Fibroblast of villous mesenchyme (primary cell): ENCODE measurements at regions not wholly inside any gene's neighbourhood (a gene's known extent, or its start where the extent isn't known, plus 50 kb on each side); places are given as distances from the start of the nearest gene placed in this dataset.

ENCODE experiments used
- DNase-seq: peaks from one replicate; pipeline ENCODE4 v3.0.0-alpha.2; 2010; ENCODE audit warnings: low read depth
- H3K4me3 ChIP-seq: 2 replicates; pipeline ENCODE4 v1.5.1; 2011; ENCODE audit warnings: low read depth, mild to moderate bottlenecking, low read length
- TF ChIP-seq, protein P1 (sequence below): IDR thresholded peaks from 2 replicates; pipeline ENCODE4 v1.5.1; 2012; ENCODE audit warnings: low read depth, mild to moderate bottlenecking, low read length; ENCODE audit not compliant: insufficient read depth

- H3K4me3 ChIP-seq = no peak overlapping the region
- no peak for DNase-seq
- TF ChIP-seq, protein P1, sequence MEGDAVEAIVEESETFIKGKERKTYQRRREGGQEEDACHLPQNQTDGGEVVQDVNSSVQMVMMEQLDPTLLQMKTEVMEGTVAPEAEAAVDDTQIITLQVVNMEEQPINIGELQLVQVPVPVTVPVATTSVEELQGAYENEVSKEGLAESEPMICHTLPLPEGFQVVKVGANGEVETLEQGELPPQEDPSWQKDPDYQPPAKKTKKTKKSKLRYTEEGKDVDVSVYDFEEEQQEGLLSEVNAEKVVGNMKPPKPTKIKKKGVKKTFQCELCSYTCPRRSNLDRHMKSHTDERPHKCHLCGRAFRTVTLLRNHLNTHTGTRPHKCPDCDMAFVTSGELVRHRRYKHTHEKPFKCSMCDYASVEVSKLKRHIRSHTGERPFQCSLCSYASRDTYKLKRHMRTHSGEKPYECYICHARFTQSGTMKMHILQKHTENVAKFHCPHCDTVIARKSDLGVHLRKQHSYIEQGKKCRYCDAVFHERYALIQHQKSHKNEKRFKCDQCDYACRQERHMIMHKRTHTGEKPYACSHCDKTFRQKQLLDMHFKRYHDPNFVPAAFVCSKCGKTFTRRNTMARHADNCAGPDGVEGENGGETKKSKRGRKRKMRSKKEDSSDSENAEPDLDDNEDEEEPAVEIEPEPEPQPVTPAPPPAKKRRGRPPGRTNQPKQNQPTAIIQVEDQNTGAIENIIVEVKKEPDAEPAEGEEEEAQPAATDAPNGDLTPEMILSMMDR = no peak
These were observed 441.1 kb upstream of the MON1B start for GRCh38 chr16:76749780-76750375.

DNA sequence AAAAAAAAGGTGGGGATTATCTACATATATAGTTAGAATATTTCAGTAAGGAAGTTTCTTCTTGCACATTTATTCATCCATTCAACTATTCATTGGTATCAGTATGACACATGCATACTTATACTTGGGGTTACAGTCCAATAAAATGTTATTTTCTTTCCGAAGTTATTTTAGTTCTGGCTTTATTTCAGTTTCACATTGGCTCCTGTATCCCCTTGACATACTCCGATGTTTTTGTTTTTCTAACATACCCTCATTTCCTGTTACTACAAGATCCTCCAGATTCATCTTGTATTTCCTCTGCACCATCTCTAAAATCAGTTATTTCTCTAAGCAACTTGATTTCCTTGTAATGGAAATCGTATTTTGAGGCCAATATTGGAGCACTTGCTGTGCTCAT lies 435.5 kb upstream of the MON1B start:
- TF ChIP-seq, protein P1 = no peak
- DNase-seq = no peak
- H3K4me3 ChIP-seq = no peak overlapping the region

DNA sequence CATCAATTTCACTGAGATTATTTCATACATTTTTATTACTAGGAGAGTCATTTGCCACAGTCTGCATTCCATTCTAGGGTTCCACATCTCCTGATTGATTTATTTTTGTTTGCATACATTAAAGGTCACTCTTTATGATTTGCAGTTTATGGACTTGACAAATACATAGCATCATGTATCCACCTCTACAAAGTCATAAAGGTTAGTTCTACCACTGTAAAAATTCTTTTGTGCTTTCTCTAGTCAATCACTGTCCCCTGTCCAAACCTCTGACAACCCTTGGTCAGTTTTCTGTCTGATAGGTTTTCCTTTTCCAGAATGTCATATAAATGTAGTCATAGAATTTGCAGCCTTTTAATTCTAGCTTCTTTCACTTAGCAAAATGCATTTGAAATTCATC lies 434.6 kb upstream of the MON1B start:
- DNase-seq = no peak
- no peak overlapping the region for H3K4me3 ChIP-seq
- TF ChIP-seq, protein P1 = no peak

DNA sequence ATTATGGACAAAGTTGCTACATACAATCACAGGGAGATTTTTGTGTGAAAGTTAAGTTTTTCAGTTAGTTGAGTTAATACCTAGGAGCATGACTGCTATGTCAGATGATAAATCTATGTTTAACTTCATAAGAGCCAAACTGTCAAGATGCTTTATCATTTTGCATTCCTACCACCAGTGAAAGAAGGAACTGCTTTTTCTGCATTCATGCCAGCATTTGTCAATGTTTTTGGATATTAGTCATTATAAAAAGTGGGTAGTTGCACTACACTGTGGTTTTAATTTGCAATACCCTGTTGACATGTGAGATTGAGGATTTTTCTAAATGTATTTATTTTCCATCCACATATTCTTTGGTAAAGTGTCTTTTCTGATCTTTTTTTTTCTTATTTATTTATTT lies 434.0 kb upstream of the MON1B start:
- no peak overlapping the region for H3K4me3 ChIP-seq
- TF ChIP-seq, protein P1 = no peak
- no peak for DNase-seq

GRCh38 chr16:76766538-76766937 lies 424.5 kb upstream of the MON1B start:
- no peak overlapping the region for H3K4me3 ChIP-seq
- DNase-seq = no peak
- TF ChIP-seq, protein P1 = no peak

GRCh38 chr16:76768316-76768715 lies 422.7 kb upstream of the MON1B start:
- no peak overlapping the region for H3K4me3 ChIP-seq
- no peak for DNase-seq
- TF ChIP-seq, protein P1 = no peak

GRCh38 chr16:76768948-76769347 lies 422.0 kb upstream of the MON1B start:
- TF ChIP-seq, protein P1 = no peak
- DNase-seq = no peak

More at GRCh38 chr16:76768948-76769347, 422.0 kb upstream of the MON1B start:
- no peak overlapping the region for H3K4me3 ChIP-seq
